NCI-H1417 (cell line): ENCODE measurements at regions not wholly inside any gene's neighbourhood (a gene's known extent, or its start where the extent isn't known, plus 50 kb on each side); places are given as distances from the start of the nearest gene placed in this dataset.

Experiments
- DNase-seq, 3 experiments: peaks; one replicate each; lab custom pipeline; 2025; lab: John Stamatoyannopoulos, UW

GRCh38 chr16:80418517-80419355, 122.1 kb upstream of the DYNLRB2 start:
- DNase-seq = no peak

- no peak for DNase-seq
Measured at GRCh38 chr16:80417706-80418271, 123.0 kb upstream of the DYNLRB2 start.

- DNase-seq = no peak
Measured at GRCh38 chr16:80408014-80408413, 132.8 kb upstream of the DYNLRB2 start.

- DNase-seq = peak in 2 of 3 experiments; percentile 4 to 44
Measured at GRCh38 chr16:80407265-80407987, 133.4 kb upstream of the DYNLRB2 start.

GRCh38 chr16:80404847-80405246, 135.9 kb upstream of the DYNLRB2 start:
- no peak for DNase-seq

- DNase-seq = no peak
Measured at GRCh38 chr16:80403894-80404293, 136.9 kb upstream of the DYNLRB2 start.

GRCh38 chr16:80390871-80391489, 149.8 kb upstream of the DYNLRB2 start:
- no peak for DNase-seq

- DNase-seq = peak in 1 of 3 experiments; percentile 4
Measured at GRCh38 chr16:80390046-80390445, 150.7 kb upstream of the DYNLRB2 start.

GRCh38 chr16:80389338-80389737, 151.5 kb upstream of the DYNLRB2 start:
- DNase-seq = peak in 1 of 3 experiments; percentile 16

- no peak for DNase-seq
Measured at GRCh38 chr16:80387318-80387921, 153.4 kb upstream of the DYNLRB2 start.

- no peak for DNase-seq
Measured at GRCh38 chr16:80384862-80385261, 155.9 kb upstream of the DYNLRB2 start.

- no peak for DNase-seq
Measured at GRCh38 chr16:80380514-80380913, 160.3 kb upstream of the DYNLRB2 start.

GRCh38 chr16:80377096-80377956, 163.5 kb upstream of the DYNLRB2 start:
- no peak for DNase-seq

GRCh38 chr16:80375973-80376372, 164.8 kb upstream of the DYNLRB2 start:
- no peak for DNase-seq

- no peak for DNase-seq
Measured at GRCh38 chr16:80375513-80375912, 165.3 kb upstream of the DYNLRB2 start.

- no peak for DNase-seq
Measured at GRCh38 chr16:80372341-80372740, 168.5 kb upstream of the DYNLRB2 start.

GRCh38 chr16:80369138-80369958, 171.4 kb upstream of the DYNLRB2 start:
- DNase-seq = peak; percentile 11 to 62 (median 31)

- DNase-seq = peak in 2 of 3 experiments; percentile 3 to 6
Measured at GRCh38 chr16:80367037-80367658, 173.6 kb upstream of the DYNLRB2 start.

- DNase-seq = no peak
Measured at GRCh38 chr16:80366023-80366422, 174.8 kb upstream of the DYNLRB2 start.

GRCh38 chr16:80362816-80363215, 178.0 kb upstream of the DYNLRB2 start:
- no peak for DNase-seq
